Stimulated activated CD4-positive, alpha-beta T cell treated with anti-CD3 and anti-CD28 coated beads, Interleukin-15, amount 100 ng/mL, for 1 hour (primary cell): ENCODE measurements at regions not wholly inside any gene's neighbourhood (a gene's known extent, or its start where the extent isn't known, plus 50 kb on each side); places are given as distances from the start of the nearest gene placed in this dataset.

Experiments
- DNase-seq, 2 donors: peaks; one replicate each; pipeline ENCODE4 v3.0.0-alpha.2; 2020; ENCODE audit warnings: low read depth in 1 of 2, low spot score in 1 of 2

- DNase-seq = no peak
Measured at GRCh38 chr12:41983394-41983793, 161.3 kb downstream of the GXYLT1 start.

GRCh38 chr12:41981758-41982157, 162.9 kb downstream of the GXYLT1 start:
- DNase-seq = no peak

- no peak for DNase-seq
Measured at GRCh38 chr12:41981013-41981412, 163.7 kb downstream of the GXYLT1 start.

GRCh38 chr12:41980390-41980789, 164.3 kb downstream of the GXYLT1 start:
- DNase-seq = no peak

- no peak for DNase-seq
Measured at GRCh38 chr12:41979574-41979973, 165.1 kb downstream of the GXYLT1 start.

GRCh38 chr12:41972598-41972997, 172.1 kb downstream of the GXYLT1 start:
- DNase-seq = no peak

- no peak for DNase-seq
Measured at GRCh38 chr12:41972196-41972595, 172.5 kb downstream of the GXYLT1 start.

- no peak for DNase-seq
Measured at GRCh38 chr12:41970744-41971143, 173.9 kb downstream of the GXYLT1 start.

- no peak for DNase-seq
Measured at GRCh38 chr12:41968599-41968998, 176.1 kb downstream of the GXYLT1 start.

- no peak for DNase-seq
Measured at GRCh38 chr12:41967668-41968500, 176.8 kb downstream of the GXYLT1 start.

- DNase-seq = no peak
Measured at GRCh38 chr12:41966916-41967315, 177.8 kb downstream of the GXYLT1 start.

GRCh38 chr12:41966001-41966400, 178.7 kb downstream of the GXYLT1 start:
- no peak for DNase-seq

GRCh38 chr12:41963398-41963797, 181.3 kb downstream of the GXYLT1 start:
- no peak for DNase-seq

GRCh38 chr12:41962171-41962572, 182.5 kb downstream of the GXYLT1 start:
- DNase-seq = no peak

- DNase-seq = no peak
Measured at GRCh38 chr12:41959271-41959670, 185.4 kb downstream of the GXYLT1 start.

GRCh38 chr12:41956353-41956752, 188.3 kb downstream of the GXYLT1 start:
- no peak for DNase-seq

GRCh38 chr12:41950455-41950854, 194.2 kb downstream of the GXYLT1 start:
- no peak for DNase-seq

GRCh38 chr12:41946106-41946505, 198.6 kb downstream of the GXYLT1 start:
- no peak for DNase-seq

GRCh38 chr12:41944216-41944615, 200.5 kb downstream of the GXYLT1 start:
- DNase-seq = no peak

- DNase-seq = no peak
Measured at GRCh38 chr12:41943671-41944070, 201.0 kb downstream of the GXYLT1 start.

- no peak for DNase-seq
Measured at GRCh38 chr12:41942354-41942753, 202.3 kb downstream of the GXYLT1 start.

GRCh38 chr12:41941079-41941478, 203.6 kb downstream of the GXYLT1 start:
- DNase-seq = no peak

- DNase-seq = no peak
Measured at GRCh38 chr12:41940571-41940970, 204.1 kb downstream of the GXYLT1 start.
